Stimulated activated naive CD8-positive, alpha-beta T cell treated with anti-CD3 and anti-CD28 coated beads, Interleukin-15, Interleukin-2, amounts not matched to agents 100 ng/mL and 50 ng/mL, for 24 hours (primary cell): ENCODE measurements at regions not wholly inside any gene's neighbourhood (a gene's known extent, or its start where the extent isn't known, plus 50 kb on each side); places are given as distances from the start of the nearest gene placed in this dataset.
"Not testable (repeated sequence)": the region's sequence is repeated elsewhere in the genome, so short reads cannot be mapped to it uniquely, and the experiment has no call there.

Experiments
- H3K27ac Mint-ChIP-seq: one replicate; pipeline ENCODE4 v1.8.0; 2021; ENCODE audit warnings: mild to moderate bottlenecking, mixed read lengths
- H3K27me3 Mint-ChIP-seq: one replicate; pipeline ENCODE4 v1.8.0; 2021; ENCODE audit warnings: mixed read lengths
- H3K36me3 Mint-ChIP-seq: one replicate; pipeline ENCODE4 v1.8.0; 2021; ENCODE audit warnings: low read depth, mixed read lengths
- H3K4me1 Mint-ChIP-seq: one replicate; pipeline ENCODE4 v1.8.0; 2021; ENCODE audit warnings: low read depth, mixed read lengths
- H3K4me3 Mint-ChIP-seq: one replicate; pipeline ENCODE4 v1.8.0; 2021; ENCODE audit warnings: mild to moderate bottlenecking, mixed read lengths
- H3K9me3 Mint-ChIP-seq: one replicate; pipeline ENCODE4 v1.8.0; 2021; ENCODE audit warnings: mixed read lengths

GRCh38 chr2:145787597-145788361 lies 1267.9 kb upstream of the ZEB2 start:
- H3K27me3 Mint-ChIP-seq, H3K27ac Mint-ChIP-seq, H3K4me3 Mint-ChIP-seq, H3K36me3 Mint-ChIP-seq, H3K4me1 Mint-ChIP-seq, H3K9me3 Mint-ChIP-seq: not testable (repeated sequence)

GRCh38 chr2:145782607-145783006 lies 1262.7 kb upstream of the ZEB2 start:
- not testable (repeated sequence) for H3K27ac Mint-ChIP-seq, H3K27me3 Mint-ChIP-seq, H3K9me3 Mint-ChIP-seq, H3K36me3 Mint-ChIP-seq, H3K4me3 Mint-ChIP-seq, H3K4me1 Mint-ChIP-seq

- Mint-ChIP-seq H3K36me3 (no peaks in the 10 kb centered on the region), H3K27me3 (no peaks in the 10 kb centered on the region), H3K9me3 (no peaks in the 10 kb centered on the region), H3K4me1 (no peaks in the 10 kb centered on the region), H3K4me3 (no peak overlapping the region), H3K27ac (no peak overlapping the region)
These were observed 1258.0 kb upstream of the ZEB2 start for GRCh38 chr2:145777914-145778313.

GRCh38 chr2:145777297-145777696 lies 1257.4 kb upstream of the ZEB2 start:
- H3K36me3 Mint-ChIP-seq = no peaks in the 10 kb centered on the region
- H3K27me3 Mint-ChIP-seq = no peaks in the 10 kb centered on the region
- no peak overlapping the region for H3K27ac Mint-ChIP-seq
- no peaks in the 10 kb centered on the region for H3K4me1 Mint-ChIP-seq
- no peak overlapping the region for H3K4me3 Mint-ChIP-seq
- no peaks in the 10 kb centered on the region for H3K9me3 Mint-ChIP-seq

GRCh38 chr2:145775591-145775990 lies 1255.7 kb upstream of the ZEB2 start:
- H3K9me3 Mint-ChIP-seq = no peaks in the 10 kb centered on the region
- H3K27ac Mint-ChIP-seq = no peak overlapping the region
- no peaks in the 10 kb centered on the region for H3K36me3 Mint-ChIP-seq
- H3K4me3 Mint-ChIP-seq = no peak overlapping the region
- H3K4me1 Mint-ChIP-seq = no peaks in the 10 kb centered on the region
- H3K27me3 Mint-ChIP-seq = no peaks in the 10 kb centered on the region

GRCh38 chr2:145771525-145771924 lies 1251.6 kb upstream of the ZEB2 start:
- Mint-ChIP-seq H3K9me3 (no peaks in the 10 kb centered on the region), H3K27me3 (no peaks in the 10 kb centered on the region), H3K27ac (no peak overlapping the region), H3K36me3 (no peaks in the 10 kb centered on the region), H3K4me1 (no peaks in the 10 kb centered on the region), H3K4me3 (no peak overlapping the region)

DNA sequence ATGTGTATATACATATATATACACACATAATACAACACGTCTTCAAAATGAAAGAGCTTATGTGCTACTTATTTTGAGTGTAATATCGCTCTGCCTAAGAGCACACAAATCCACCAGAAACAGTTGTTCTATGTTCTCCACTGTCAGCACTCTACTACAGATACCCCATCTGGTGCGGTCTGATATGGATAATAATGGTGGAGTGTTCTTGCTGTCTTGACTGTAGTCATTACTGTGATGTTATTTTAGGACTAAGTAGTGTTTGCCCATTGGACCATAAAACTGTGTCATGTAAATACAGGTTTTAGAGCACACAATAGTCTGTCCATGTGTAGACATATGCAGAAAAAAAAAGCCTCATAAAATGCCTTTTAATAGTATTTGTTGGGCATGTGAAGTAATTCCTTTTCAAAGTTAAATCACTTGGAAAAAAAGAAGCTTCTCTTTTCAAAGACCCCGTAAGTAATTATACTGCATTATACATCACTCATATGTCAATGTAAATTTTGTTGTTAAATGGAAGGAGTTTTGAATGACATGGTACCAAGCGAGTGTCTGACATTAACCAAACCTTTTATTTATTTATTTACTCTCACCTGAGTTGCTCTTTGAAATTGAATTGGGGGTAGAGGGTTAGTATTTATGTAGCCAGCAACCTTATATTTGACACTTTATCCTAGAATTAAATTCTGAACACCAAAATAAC lies 1249.2 kb upstream of the ZEB2 start:
- no peak overlapping the region for H3K27ac Mint-ChIP-seq
- H3K27me3 Mint-ChIP-seq = no peaks in the 10 kb centered on the region
- no peaks in the 10 kb centered on the region for H3K9me3 Mint-ChIP-seq
- no peaks in the 10 kb centered on the region for H3K36me3 Mint-ChIP-seq
- no peak overlapping the region for H3K4me3 Mint-ChIP-seq
- no peaks in the 10 kb centered on the region for H3K4me1 Mint-ChIP-seq

DNA sequence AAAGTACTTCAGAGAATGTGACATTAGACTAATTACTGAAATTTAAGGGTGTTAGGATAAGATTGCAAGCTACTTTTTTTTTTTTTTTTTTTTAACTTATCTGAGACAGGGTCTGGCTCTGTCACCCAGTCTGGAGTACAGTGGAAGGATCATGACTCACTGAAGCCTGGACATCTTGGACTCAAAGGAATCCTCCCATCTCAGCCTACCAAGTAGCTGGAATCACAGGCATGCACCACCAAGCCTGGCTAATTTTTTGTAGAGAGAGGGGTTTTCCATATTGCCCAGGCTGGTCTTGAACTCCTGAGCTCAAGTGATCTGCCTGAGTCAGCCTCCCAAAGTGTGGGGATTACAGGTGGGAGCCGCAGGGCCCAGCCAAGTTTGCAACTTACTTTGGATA lies 1246.0 kb upstream of the ZEB2 start:
- H3K27ac Mint-ChIP-seq = no peak overlapping the region
- H3K4me3 Mint-ChIP-seq = no peak overlapping the region
- no peaks in the 10 kb centered on the region for H3K9me3 Mint-ChIP-seq
- H3K4me1 Mint-ChIP-seq = no peaks in the 10 kb centered on the region
- no peaks in the 10 kb centered on the region for H3K36me3 Mint-ChIP-seq
- H3K27me3 Mint-ChIP-seq = no peaks in the 10 kb centered on the region

DNA sequence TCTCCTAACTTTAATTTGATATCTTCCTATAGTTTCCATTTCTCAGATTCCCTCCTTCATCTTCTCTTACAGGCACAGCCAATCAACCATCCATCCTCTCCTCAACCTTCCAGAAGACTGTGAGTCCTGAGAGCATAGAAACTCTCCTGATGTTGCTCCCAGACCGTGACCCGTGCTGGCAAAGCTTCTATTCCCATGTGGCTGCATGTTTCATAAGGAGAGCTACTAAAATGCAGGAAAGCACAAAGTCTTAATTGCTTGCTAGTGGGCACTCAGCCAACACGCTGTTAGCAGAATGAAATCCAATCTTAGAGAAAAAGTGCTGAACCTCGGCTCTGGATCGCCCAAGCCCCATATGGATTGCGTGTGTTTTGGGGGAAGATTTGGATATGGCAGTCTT lies 1244.7 kb upstream of the ZEB2 start:
- H3K4me3 Mint-ChIP-seq = no peak overlapping the region
- no peaks in the 10 kb centered on the region for H3K27me3 Mint-ChIP-seq
- H3K36me3 Mint-ChIP-seq = no peaks in the 10 kb centered on the region
- no peaks in the 10 kb centered on the region for H3K4me1 Mint-ChIP-seq
- no peak overlapping the region for H3K27ac Mint-ChIP-seq
- no peaks in the 10 kb centered on the region for H3K9me3 Mint-ChIP-seq

- Mint-ChIP-seq H3K4me3 (no peak overlapping the region), H3K36me3 (no peaks in the 10 kb centered on the region), H3K27me3 (no peaks in the 10 kb centered on the region), H3K27ac (no peak overlapping the region), H3K4me1 (no peaks in the 10 kb centered on the region), H3K9me3 (no peaks in the 10 kb centered on the region)
These were observed 1241.1 kb upstream of the ZEB2 start for GRCh38 chr2:145760781-145761649.

DNA sequence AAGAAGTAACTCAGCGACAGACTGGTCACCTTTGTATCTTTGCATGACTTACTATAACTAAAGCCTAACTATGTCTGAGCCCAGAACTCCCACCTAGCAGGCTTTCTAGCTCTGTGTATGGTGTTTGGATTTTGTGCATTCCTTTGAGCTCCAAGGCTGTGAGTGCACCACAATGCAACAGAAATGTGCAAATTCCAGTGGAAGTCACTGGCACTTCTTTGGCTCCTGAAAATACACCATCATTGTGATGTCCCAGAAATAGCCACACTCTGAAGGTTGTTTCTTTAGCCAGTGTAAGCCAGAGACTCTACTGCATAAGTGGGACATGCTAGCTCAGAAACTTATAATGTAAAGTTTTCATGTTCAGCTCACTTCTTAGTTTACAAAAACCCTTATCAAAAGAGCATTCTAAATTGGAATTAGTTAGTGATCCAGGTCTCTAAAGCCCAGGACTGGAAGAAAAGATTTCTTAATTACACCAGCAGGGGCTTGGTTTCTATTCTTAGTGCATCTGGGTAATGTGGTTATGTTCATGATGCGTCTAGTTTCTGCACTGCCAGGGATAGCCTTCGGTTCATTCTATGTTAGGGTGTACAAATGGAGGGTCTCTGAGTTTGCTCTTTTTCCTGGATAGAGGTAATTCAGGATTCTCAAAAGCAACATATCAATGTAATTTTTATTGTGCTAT lies 1239.5 kb upstream of the ZEB2 start:
- no peak overlapping the region for H3K27ac Mint-ChIP-seq
- no peak overlapping the region for H3K4me3 Mint-ChIP-seq
- no peaks in the 10 kb centered on the region for H3K36me3 Mint-ChIP-seq
- H3K9me3 Mint-ChIP-seq = no peaks in the 10 kb centered on the region
- no peaks in the 10 kb centered on the region for H3K4me1 Mint-ChIP-seq
- peaks cover 6% of the 10 kb centered on the region for H3K27me3 Mint-ChIP-seq

GRCh38 chr2:145757503-145758246 lies 1237.8 kb upstream of the ZEB2 start:
- no peak overlapping the region for H3K4me3 Mint-ChIP-seq
- H3K4me1 Mint-ChIP-seq = no peaks in the 10 kb centered on the region
- H3K9me3 Mint-ChIP-seq = no peaks in the 10 kb centered on the region
- no peak overlapping the region for H3K27ac Mint-ChIP-seq
- H3K36me3 Mint-ChIP-seq = no peaks in the 10 kb centered on the region
- peaks cover 6% of the 10 kb centered on the region for H3K27me3 Mint-ChIP-seq

GRCh38 chr2:145755019-145755837 lies 1235.3 kb upstream of the ZEB2 start:
- no peaks in the 10 kb centered on the region for H3K36me3 Mint-ChIP-seq
- H3K27me3 Mint-ChIP-seq = peaks cover 10% of the 10 kb centered on the region
- peaks cover 19% of the 10 kb centered on the region for H3K4me1 Mint-ChIP-seq
- no peak overlapping the region for H3K27ac Mint-ChIP-seq
- no peaks in the 10 kb centered on the region for H3K9me3 Mint-ChIP-seq
- no peak overlapping the region for H3K4me3 Mint-ChIP-seq
